Tibial nerve (tissue), 4 donors: ENCODE measurements at regions not wholly inside any gene's neighbourhood (a gene's known extent, or its start where the extent isn't known, plus 50 kb on each side); places are given as distances from the start of the nearest gene placed in this dataset.

ENCODE experiments used
- DNase-seq, 2 donors: peaks; one replicate each; pipeline ENCODE4 v3.0.0-alpha.2; 2019; ENCODE audit warnings: low spot score in 2 of 2
- H3K27ac ChIP-seq, 4 donors: fragments of 200-600 bp; sonication (generic) in 3 of 4; one replicate each; pipeline ENCODE4 v1.5.1; 2017 to 2019; ENCODE audit warnings: mild to moderate bottlenecking in 1 of 4
- H3K27me3 ChIP-seq, 2 donors: fragments of 200-600 bp; sonication (generic) in 1 of 2; one replicate each; pipeline versions ENCODE4 v1.5.1 to v1.6.0; 2017 to 2019
- H3K36me3 ChIP-seq, 3 donors: fragments of 200-600 bp; sonication (generic); one replicate each; pipeline ENCODE4 v1.5.1; 2018 to 2019
- H3K4me1 ChIP-seq, 4 donors: fragments of 200-600 bp; sonication (generic) in 3 of 4; one replicate each; pipeline ENCODE4 v1.5.1; 2017 to 2019
- H3K4me3 ChIP-seq, 4 donors: fragments of 200-600 bp; sonication (generic) in 3 of 4; one replicate each; pipeline ENCODE4 v1.5.1; 2017 to 2019; ENCODE audit warnings: mild to moderate bottlenecking in 1 of 4, moderate library complexity in 1 of 4
- H3K9me3 ChIP-seq, 4 donors: fragments of 200-600 bp; sonication (generic) in 3 of 4; one replicate each; pipeline ENCODE4 v1.5.1; 2017 to 2019
- EP300 ChIP-seq, 2 donors: sonication (generic); formaldehyde crosslinking; IDR thresholded peaks; one replicate each; pipeline ENCODE4 v1.6.1; 2017; ENCODE audit warnings: antibody characterized with exemption in 2 of 2, mild to moderate bottlenecking in 1 of 2
- POLR2A ChIP-seq, 2 donors: fragments of 450-650 bp; IDR thresholded peaks; one replicate each; pipeline ENCODE4 v1.6.1; 2017; ENCODE audit warnings: antibody characterized with exemption in 2 of 2, mild to moderate bottlenecking in 2 of 2, moderate library complexity in 2 of 2
- whole genome bisulfite sequencing, 2 donors: methylation state at CpG; one replicate each; pipeline ENCODE4 v1.1.5; 2018; 5-methylcytosine and 5-hydroxymethylcytosine counted together
- TF ChIP-seq, protein P1 (sequence below), 5 experiments: fragments of 200-600 bp in 3 of 5; fragments of 450-650 bp in 2 of 5; sonication (generic) in 3 of 5; IDR thresholded peaks; one replicate each; pipeline ENCODE4 v1.5.1; 2016 to 2019; ENCODE audit warnings: antibody characterized with exemption in 5 of 5, mild to moderate bottlenecking in 3 of 5, moderate library complexity in 2 of 5

DNA sequence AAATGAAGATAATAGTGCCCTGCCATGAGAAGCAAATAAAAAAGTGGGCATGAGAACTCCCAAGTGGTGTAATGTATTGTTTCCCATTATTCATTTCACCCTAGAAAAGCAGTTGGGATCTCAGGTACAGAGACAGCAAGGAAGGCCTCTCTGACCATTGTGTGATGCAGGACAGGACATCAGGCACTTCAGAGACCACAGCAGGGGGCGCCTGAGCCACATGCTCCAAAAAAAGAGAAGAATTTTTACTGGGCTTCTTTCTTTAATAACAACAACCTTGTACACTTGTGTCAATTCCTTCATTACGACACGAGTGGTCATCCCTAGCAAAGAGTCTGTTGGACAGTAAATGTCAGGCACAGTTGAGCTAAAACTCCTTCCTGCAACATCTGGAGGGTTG, 533.3 kb downstream of the OMA1 start:
- WGBS, 2 donors = 51 to 55% methylated on average over 3 of the region's 3 CpGs
- H3K27ac ChIP-seq = no peak overlapping the region
- H3K27me3 ChIP-seq = no peaks in the 10 kb centered on the region
- H3K4me1 ChIP-seq = no peaks in the 10 kb centered on the region
- no peak overlapping the region for H3K4me3 ChIP-seq
- no peaks in the 10 kb centered on the region for H3K9me3 ChIP-seq
- DNase-seq = no peak
- no peak for TF ChIP-seq POLR2A (IDR thresholded peaks at IDR 0.05)
- TF ChIP-seq, protein P1, sequence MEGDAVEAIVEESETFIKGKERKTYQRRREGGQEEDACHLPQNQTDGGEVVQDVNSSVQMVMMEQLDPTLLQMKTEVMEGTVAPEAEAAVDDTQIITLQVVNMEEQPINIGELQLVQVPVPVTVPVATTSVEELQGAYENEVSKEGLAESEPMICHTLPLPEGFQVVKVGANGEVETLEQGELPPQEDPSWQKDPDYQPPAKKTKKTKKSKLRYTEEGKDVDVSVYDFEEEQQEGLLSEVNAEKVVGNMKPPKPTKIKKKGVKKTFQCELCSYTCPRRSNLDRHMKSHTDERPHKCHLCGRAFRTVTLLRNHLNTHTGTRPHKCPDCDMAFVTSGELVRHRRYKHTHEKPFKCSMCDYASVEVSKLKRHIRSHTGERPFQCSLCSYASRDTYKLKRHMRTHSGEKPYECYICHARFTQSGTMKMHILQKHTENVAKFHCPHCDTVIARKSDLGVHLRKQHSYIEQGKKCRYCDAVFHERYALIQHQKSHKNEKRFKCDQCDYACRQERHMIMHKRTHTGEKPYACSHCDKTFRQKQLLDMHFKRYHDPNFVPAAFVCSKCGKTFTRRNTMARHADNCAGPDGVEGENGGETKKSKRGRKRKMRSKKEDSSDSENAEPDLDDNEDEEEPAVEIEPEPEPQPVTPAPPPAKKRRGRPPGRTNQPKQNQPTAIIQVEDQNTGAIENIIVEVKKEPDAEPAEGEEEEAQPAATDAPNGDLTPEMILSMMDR (IDR thresholded peaks at IDR 0.05) = no peak
- TF ChIP-seq EP300 (IDR thresholded peaks at IDR 0.05) = no peak
- no peaks in the 10 kb centered on the region for H3K36me3 ChIP-seq

DNA sequence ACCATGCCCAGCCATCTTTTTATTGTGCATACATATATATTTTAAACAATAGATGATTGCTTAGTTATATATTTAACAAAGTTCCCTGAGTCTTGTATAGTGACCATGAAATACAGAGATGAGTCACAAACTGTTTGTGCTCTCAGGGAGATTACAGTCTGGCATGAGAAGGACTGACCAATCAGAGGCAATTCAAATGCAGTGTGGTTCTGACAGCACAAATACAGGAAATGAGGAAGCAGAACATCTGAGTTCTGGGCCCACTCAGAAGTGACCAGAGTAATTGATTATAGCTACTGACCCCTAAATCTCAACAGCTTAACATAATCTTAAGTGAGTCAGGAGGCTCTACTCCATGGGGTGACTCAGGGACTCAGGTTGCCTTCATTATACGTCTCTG, 534.5 kb downstream of the OMA1 start:
- DNase-seq = no peak
- Histone ChIP-seq H3K4me3 (no peak overlapping the region), H3K4me1 (no peaks in the 10 kb centered on the region), H3K27ac (no peak overlapping the region), H3K36me3 (no peaks in the 10 kb centered on the region), H3K27me3 (no peaks in the 10 kb centered on the region), H3K9me3 (no peaks in the 10 kb centered on the region)
- TF ChIP-seq, protein P1 (IDR thresholded peaks at IDR 0.05) = no peak
- TF ChIP-seq EP300 (IDR thresholded peaks at IDR 0.05) (no peak), POLR2A (IDR thresholded peaks at IDR 0.05) (no peak)
- 83 to 86% methylated on average over 1 of the region's 1 CpG for WGBS, 2 donors

DNA sequence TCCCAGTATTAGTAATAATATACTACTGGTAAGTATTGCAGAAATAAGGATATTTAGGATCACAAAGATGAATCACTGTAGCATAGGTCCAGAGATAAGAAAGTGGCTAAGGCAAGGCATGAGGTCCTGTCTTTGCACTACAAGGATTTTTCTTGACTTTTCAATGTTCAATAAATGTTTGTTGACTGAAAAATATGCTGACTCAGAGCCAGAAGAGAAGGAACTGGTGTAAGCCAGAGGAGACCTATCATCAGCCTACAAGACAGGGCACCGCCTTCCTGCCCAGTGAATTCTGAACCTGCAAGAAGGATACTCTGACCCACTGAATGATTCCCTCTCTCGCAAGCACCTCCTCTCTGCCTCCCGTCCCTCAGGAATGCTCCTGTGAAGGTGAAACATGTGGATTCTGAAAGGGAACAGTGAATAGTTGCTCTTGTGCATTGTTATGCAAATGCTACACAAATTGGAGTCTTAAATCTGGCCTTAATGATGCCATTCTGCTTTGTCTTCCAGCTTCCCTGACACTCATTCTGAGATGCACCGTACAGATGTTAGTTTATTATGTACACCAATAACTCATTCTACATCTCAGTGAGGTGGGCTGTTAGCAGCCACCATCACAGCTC, 540.0 kb downstream of the OMA1 start:
- TF ChIP-seq, protein P1 (IDR thresholded peaks at IDR 0.05) = no peak
- TF ChIP-seq EP300 (IDR thresholded peaks at IDR 0.05) (no peak), POLR2A (IDR thresholded peaks at IDR 0.05) (no peak)
- WGBS, 2 donors = 60 to 70% methylated on average over 4 of the region's 4 CpGs
- no peak for DNase-seq
- no peaks in the 10 kb centered on the region for H3K36me3 ChIP-seq
- no peaks in the 10 kb centered on the region for H3K4me1 ChIP-seq
- no peak overlapping the region for H3K27ac ChIP-seq
- H3K4me3 ChIP-seq = no peak overlapping the region
- H3K9me3 ChIP-seq = no peaks in the 10 kb centered on the region
- H3K27me3 ChIP-seq = no peaks in the 10 kb centered on the region

DNA sequence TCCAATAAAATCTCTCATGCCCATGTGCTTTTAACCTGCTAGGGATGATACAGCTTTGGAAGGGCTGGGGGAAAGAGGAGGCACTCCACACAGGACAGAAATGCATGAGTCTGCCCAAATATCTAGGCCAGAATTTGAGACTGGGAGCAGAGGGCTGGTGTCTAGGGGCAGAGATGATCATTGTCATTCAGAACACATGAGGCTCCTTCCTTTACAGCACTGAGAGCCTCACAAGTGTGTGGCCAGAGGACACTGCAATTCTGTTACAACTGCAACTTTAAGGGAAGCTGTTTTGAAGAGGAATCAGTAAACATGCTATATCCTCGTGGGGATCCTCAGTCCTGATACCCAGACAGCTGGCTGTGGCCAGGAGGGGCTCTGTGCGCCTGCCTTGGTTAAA, 541.3 kb downstream of the OMA1 start:
- TF ChIP-seq POLR2A (IDR thresholded peaks at IDR 0.05) (no peak), EP300 (IDR thresholded peaks at IDR 0.05) (no peak)
- TF ChIP-seq, protein P1 (IDR thresholded peaks at IDR 0.05) = no peak
- 27 to 36% methylated on average over 2 of the region's 2 CpGs for WGBS, 2 donors
- H3K4me3 ChIP-seq = no peak overlapping the region

DNA sequence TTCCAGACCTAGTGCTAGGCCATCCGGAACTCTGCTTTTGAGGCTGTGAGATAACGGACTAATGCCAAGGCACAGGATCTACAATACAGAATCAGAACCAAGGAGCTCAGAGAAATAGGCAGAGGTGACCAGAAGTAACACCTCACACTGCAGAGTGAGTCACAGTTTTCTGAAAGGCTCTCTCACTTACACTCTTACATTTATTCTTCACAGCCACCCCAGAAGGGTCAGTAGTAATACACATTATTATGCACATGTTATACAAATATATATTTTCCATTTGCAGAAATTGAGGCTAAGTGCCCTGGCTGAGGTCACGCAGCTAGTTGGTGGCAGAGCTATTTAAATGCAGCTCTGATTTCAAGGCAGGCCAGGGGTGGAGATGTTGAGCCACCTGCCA, 542.5 kb downstream of the OMA1 start:
- no peaks in the 10 kb centered on the region for H3K27me3 ChIP-seq
- TF ChIP-seq EP300 (IDR thresholded peaks at IDR 0.05) = no peak
- no peak for TF ChIP-seq POLR2A (IDR thresholded peaks at IDR 0.05)
- TF ChIP-seq, protein P1 (IDR thresholded peaks at IDR 0.05) = no peak

More for the DNA sequence above, 541.3 kb downstream of the OMA1 start:
- DNase-seq = no peak
- Histone ChIP-seq H3K27ac (no peak overlapping the region), H3K36me3 (no peaks in the 10 kb centered on the region), H3K27me3 (no peaks in the 10 kb centered on the region), H3K9me3 (no peaks in the 10 kb centered on the region), H3K4me1 (no peaks in the 10 kb centered on the region)

More for the DNA sequence above, 542.5 kb downstream of the OMA1 start:
- Histone ChIP-seq H3K36me3 (no peaks in the 10 kb centered on the region), H3K4me3 (no peak overlapping the region), H3K4me1 (no peaks in the 10 kb centered on the region), H3K27ac (no peak overlapping the region), H3K9me3 (no peaks in the 10 kb centered on the region)
- 93 to 94% methylated on average over 3 of the region's 3 CpGs for WGBS, 2 donors
- DNase-seq = no peak
